Loucy (cell line): ENCODE measurements at regions not wholly inside any gene's neighbourhood (a gene's known extent, or its start where the extent isn't known, plus 50 kb on each side); places are given as distances from the start of the nearest gene placed in this dataset.

Source experiments
- H2AFZ ChIP-seq: fragments of 200-600 bp; sonication (generic); 2 replicates; pipeline ENCODE4 v1.6.0; 2016; ENCODE audit warnings: antibody characterized with exemption, mild to moderate bottlenecking, low read length, moderate library complexity
- H3F3A ChIP-seq: fragments of 200-600 bp; 2 replicates; pipeline ENCODE4 v1.6.0; 2016; ENCODE audit warnings: antibody characterized with exemption, low read depth, mild to moderate bottlenecking
- H3K27me3 ChIP-seq: fragments of 200-600 bp; sonication (generic); 2 replicates; pipeline ENCODE4 v1.6.1; 2014; ENCODE audit warnings: low read length, mild to moderate bottlenecking; ENCODE audit not compliant: insufficient read depth, poor library complexity, severe bottlenecking
- H3K36me3 ChIP-seq: fragments of 200-600 bp; sonication (generic); 2 replicates; pipeline ENCODE4 v1.6.1; 2016; ENCODE audit warnings: low read length; ENCODE audit not compliant: insufficient read depth
- H3K4me1 ChIP-seq: fragments of 200-600 bp; sonication (generic); 2 replicates; pipeline ENCODE4 v1.5.1; 2014; ENCODE audit warnings: low read length, mild to moderate bottlenecking; ENCODE audit not compliant: insufficient read depth, poor library complexity, severe bottlenecking
- H3K4me2 ChIP-seq: fragments of 200-600 bp; sonication (generic); 2 replicates; pipeline ENCODE4 v1.6.0; 2014; ENCODE audit warnings: antibody characterized with exemption, low read length, low read depth, mild to moderate bottlenecking; ENCODE audit not compliant: poor library complexity, severe bottlenecking
- H3K4me3 ChIP-seq: fragments of 200-600 bp; sonication (generic); 2 replicates; pipeline ENCODE4 v1.5.1; 2014; ENCODE audit warnings: low read length, mild to moderate bottlenecking, mixed read lengths; ENCODE audit not compliant: poor library complexity, severe bottlenecking
- H3K79me2 ChIP-seq: fragments of 200-600 bp; sonication (generic); 2 replicates; pipeline ENCODE4 v1.6.1; 2014; ENCODE audit warnings: low read length; ENCODE audit not compliant: insufficient read depth
- H3K9ac ChIP-seq: fragments of 200-600 bp; sonication (generic); 2 replicates; pipeline ENCODE4 v1.6.0; 2014; ENCODE audit warnings: mild to moderate bottlenecking, low read depth, low read length, moderate library complexity; ENCODE audit not compliant: poor library complexity, severe bottlenecking
- H3K9me2 ChIP-seq: fragments of 200-600 bp; sonication (generic); replicated peaks from 2 replicates; pipeline ENCODE4 v1.6.1; 2016; ENCODE audit warnings: low read depth, low read length, mixed read lengths
- H3K9me3 ChIP-seq: fragments of 200-600 bp; sonication (generic); 2 replicates; pipeline ENCODE4 v1.6.1; 2014; ENCODE audit warnings: mild to moderate bottlenecking, antibody characterized with exemption, low read length, low read depth; ENCODE audit not compliant: insufficient read depth
- H4K20me1 ChIP-seq: fragments of 200-600 bp; sonication (generic); 2 replicates; pipeline ENCODE4 v1.6.0; 2014; ENCODE audit warnings: antibody characterized with exemption, low read length, mild to moderate bottlenecking; ENCODE audit not compliant: insufficient read depth, poor library complexity, severe bottlenecking
- CTCF ChIP-seq: fragments of 200-600 bp; sonication (generic); conservative IDR thresholded peaks from 2 replicates; pipeline ENCODE4 v1.5.1; 2014; ENCODE audit warnings: mild to moderate bottlenecking, antibody characterized with exemption, low read length
- EZH2phosphoT487 ChIP-seq: fragments of 200-600 bp; IDR thresholded peaks from 2 replicates; pipeline ENCODE4 v1.6.1; 2018; ENCODE audit warnings: antibody characterized with exemption, mild to moderate bottlenecking, moderate library complexity, borderline replicate concordance

- TF ChIP-seq EZH2phosphoT487, result no peak
- TF ChIP-seq CTCF, result no peak
- Histone ChIP-seq H3K4me1 (peaks cover 12% of the 10 kb centered on the region), H3K4me3 (no peak overlapping the region), H3K36me3 (no peaks in the 10 kb centered on the region), H3K9ac (no peak overlapping the region), H3K4me2 (no peak overlapping the region), H3F3A (no peaks in the 10 kb centered on the region), H3K9me3 (no peaks in the 10 kb centered on the region), H3K79me2 (no peaks in the 10 kb centered on the region), H2AFZ (no peak overlapping the region), H3K27me3 (no peaks in the 10 kb centered on the region), H3K9me2 (no peaks in the 10 kb centered on the region), H4K20me1 (no peaks in the 10 kb centered on the region)
Measured at GRCh38 chr2:100199421-100199820, 57.0 kb upstream of the AFF3 start.

- Histone ChIP-seq H3K4me1 (peaks cover 12% of the 10 kb centered on the region), H3K36me3 (no peaks in the 10 kb centered on the region), H3K27me3 (no peaks in the 10 kb centered on the region), H3K4me3 (no peak overlapping the region), H3K9ac (no peak overlapping the region), H3K9me3 (no peaks in the 10 kb centered on the region), H4K20me1 (no peaks in the 10 kb centered on the region), H3F3A (no peaks in the 10 kb centered on the region), H3K9me2 (no peaks in the 10 kb centered on the region), H3K4me2 (no peak overlapping the region), H3K79me2 (no peaks in the 10 kb centered on the region), H2AFZ (no peak overlapping the region)
- TF ChIP-seq EZH2phosphoT487 (no peak), CTCF (no peak)
Measured at GRCh38 chr2:100198461-100199230, 56.3 kb upstream of the AFF3 start.

GRCh38 chr2:100197631-100198153 is 55.3 kb upstream of the AFF3 start:
- Histone ChIP-seq H3K36me3 (no peaks in the 10 kb centered on the region), H3K9ac (no peak overlapping the region), H3K9me2 (no peaks in the 10 kb centered on the region), H3K9me3 (no peaks in the 10 kb centered on the region), H3K27me3 (no peaks in the 10 kb centered on the region), H3K79me2 (no peaks in the 10 kb centered on the region), H3K4me3 (no peak overlapping the region), H3F3A (no peaks in the 10 kb centered on the region), H3K4me1 (peaks cover 12% of the 10 kb centered on the region), H2AFZ (no peak overlapping the region), H4K20me1 (no peaks in the 10 kb centered on the region), H3K4me2 (no peak overlapping the region)
- TF ChIP-seq EZH2phosphoT487, result no peak
